H1 (cell line): ENCODE measurements at regions not wholly inside any gene's neighbourhood (a gene's known extent, or its start where the extent isn't known, plus 50 kb on each side); places are given as distances from the start of the nearest gene placed in this dataset.

ENCODE experiments used
- CTCF ChIA-PET: fragments of 300-600 bp; sonication (Branson Sonifier 250); formaldehyde crosslinking; loops from one replicate; lab custom pipeline; 2021; ENCODE audit not compliant: partially characterized antibody; lab: Charles Lee
- POLR2A ChIA-PET: fragments of 300-600 bp; sonication (Branson Sonifier 250); formaldehyde crosslinking; loops from one replicate; lab custom pipeline; 2021; ENCODE audit warnings: inconsistent platforms; ENCODE audit not compliant: partially characterized antibody; lab: Charles Lee
- DNase-seq, 2 experiments: peaks; one replicate each; pipeline versions ENCODE4 v3.0.0 to v3.0.0-alpha.2; 2010 to 2022; ENCODE audit warnings: low spot score in 2 of 2, low read depth in 1 of 2, mixed read lengths in 1 of 2
- FAIRE-seq: peaks from 2 replicates; lab custom pipeline; 2011; peaks lifted over from hg19 to GRCh38; lab: Jason Lieb, UNC
- H2AFZ ChIP-seq: 2 replicates; pipeline ENCODE4 v1.8.1; 2012; ENCODE audit warnings: low read length, inconsistent platforms
- H2AK5ac ChIP-seq: 2 replicates; pipeline ENCODE4 v1.6.1; 2013; ENCODE audit warnings: low read depth, low read length
- H2BK120ac ChIP-seq: replicated peaks from 2 replicates; pipeline ENCODE3; 2013; ENCODE audit warnings: low read depth, low read length, inconsistent platforms
- H2BK12ac ChIP-seq: 2 replicates; pipeline ENCODE4 v1.6.1; 2013; ENCODE audit warnings: low read depth, low read length
- H2BK15ac ChIP-seq: 2 replicates; pipeline ENCODE4 v1.6.1; 2013; ENCODE audit warnings: low read length
- H2BK20ac ChIP-seq: 2 replicates; pipeline ENCODE4 v1.6.1; 2013; ENCODE audit warnings: low read length
- H2BK5ac ChIP-seq: 2 replicates; pipeline ENCODE4 v1.6.1; 2013; ENCODE audit warnings: low read depth, low read length
- H3K14ac ChIP-seq: 2 replicates; pipeline ENCODE4 v1.6.1; 2013; ENCODE audit warnings: inconsistent platforms; ENCODE audit not compliant: insufficient read length
- H3K18ac ChIP-seq: 2 replicates; pipeline ENCODE4 v1.6.1; 2013; ENCODE audit warnings: low read length; ENCODE audit errors: extremely low read depth
- H3K23ac ChIP-seq: 2 replicates; pipeline ENCODE4 v1.6.1; 2013; ENCODE audit warnings: inconsistent platforms; ENCODE audit not compliant: insufficient read length
- H3K23me2 ChIP-seq: 2 replicates; pipeline ENCODE4 v1.6.1; 2013; ENCODE audit warnings: low read depth, low read length
- H3K27ac ChIP-seq: 2 replicates; pipeline ENCODE4 v1.6.1; 2011; ENCODE audit warnings: low read depth, low read length, inconsistent platforms
- H3K27me3 ChIP-seq, 4 experiments: replicated peaks in 1 of 4; 1 replicate in 1 of 4; 2 replicates in 3 of 4; pipeline versions ENCODE4 v1.6.1 to v1.8.1; 2011 to 2013; ENCODE audit warnings: low read length in 3 of 4, mild to moderate bottlenecking in 3 of 4, inconsistent platforms in 2 of 4, mixed read lengths in 2 of 4, moderate library complexity in 1 of 4; ENCODE audit not compliant: control insufficient read depth in 3 of 4, insufficient read depth in 3 of 4; ENCODE audit errors: extremely low read depth in 1 of 4
- H3K36me3 ChIP-seq, 4 experiments: 2 replicates each; pipeline versions ENCODE4 v1.6.1 to v1.8.1; 2011 to 2013; ENCODE audit warnings: mild to moderate bottlenecking in 4 of 4, low read length in 3 of 4, moderate library complexity in 2 of 4, control low read depth in 1 of 4, inconsistent platforms in 1 of 4; ENCODE audit not compliant: insufficient read depth in 4 of 4, control insufficient read depth in 2 of 4
- H3K4ac ChIP-seq: replicated peaks from 2 replicates; pipeline ENCODE3; 2013; ENCODE audit warnings: low read length, low read depth, mixed read lengths, inconsistent platforms; ENCODE audit not compliant: insufficient read length
- H3K4me1 ChIP-seq, 4 experiments: replicated peaks in 1 of 4; 1 replicate in 1 of 4; 2 replicates in 3 of 4; pipeline versions ENCODE4 v1.6.1 to v1.8.1; 2011 to 2013; ENCODE audit warnings: low read length in 3 of 4, inconsistent platforms in 2 of 4, mixed read lengths in 1 of 4; ENCODE audit not compliant: insufficient read depth in 4 of 4, control insufficient read depth in 3 of 4
- H3K4me2 ChIP-seq, 2 experiments: 2 replicates each; pipeline versions ENCODE4 v1.6.1 to v1.8.1; 2011 to 2013; ENCODE audit warnings: low read depth in 2 of 2, low read length in 2 of 2, control low read depth in 1 of 2, inconsistent platforms in 1 of 2, mild to moderate bottlenecking in 1 of 2; ENCODE audit not compliant: insufficient read depth in 1 of 2
- H3K4me3 ChIP-seq, 4 experiments: fragments of 200-600, 300-600 bp in 1 of 4; sonication (generic), shearing (Covaris generic), sonication (Bioruptor Twin) in 1 of 4; 2 replicates each; pipeline versions ENCODE4 v1.5.1 to v1.8.1; 2011 to 2016; ENCODE audit warnings: low read length in 4 of 4, low read depth in 3 of 4, control low read depth in 2 of 4, inconsistent platforms in 2 of 4, mild to moderate bottlenecking in 2 of 4, mixed read lengths in 1 of 4, moderate library complexity in 1 of 4; ENCODE audit not compliant: insufficient read depth in 2 of 4; ENCODE audit errors: extremely low read depth in 1 of 4
- H3K56ac ChIP-seq: replicated peaks from 2 replicates; pipeline ENCODE3; 2013; ENCODE audit warnings: low read depth, mild to moderate bottlenecking, mixed read lengths, low read length, inconsistent platforms; ENCODE audit not compliant: insufficient read length
- H3K79me1 ChIP-seq: 2 replicates; pipeline ENCODE4 v1.6.1; 2013; ENCODE audit warnings: low read depth, low read length, control low read depth
- H3K79me2 ChIP-seq, 2 experiments: 2 replicates each; pipeline versions ENCODE4 v1.6.1 to v1.8.1; 2012 to 2013; ENCODE audit warnings: low read length in 2 of 2, mild to moderate bottlenecking in 2 of 2, inconsistent platforms in 1 of 2; ENCODE audit not compliant: insufficient read depth in 2 of 2, control insufficient read depth in 1 of 2
- H3K9ac ChIP-seq, 4 experiments: replicated peaks in 1 of 4; 1 replicate in 1 of 4; 2 replicates in 3 of 4; pipeline versions ENCODE4 v1.6.1 to v1.8.1; 2011 to 2013; ENCODE audit warnings: low read depth in 3 of 4, low read length in 3 of 4, control low read depth in 2 of 4, mild to moderate bottlenecking in 2 of 4, moderate library complexity in 2 of 4, inconsistent platforms in 1 of 4; ENCODE audit errors: extremely low read depth in 1 of 4
- H3K9me3 ChIP-seq, 2 experiments: 2 replicates each; pipeline versions ENCODE4 v1.6.1 to v1.8.1; 2012 to 2013; ENCODE audit warnings: mild to moderate bottlenecking in 2 of 2, moderate library complexity in 2 of 2, control low read depth in 1 of 2, inconsistent platforms in 1 of 2, low read depth in 1 of 2, low read length in 1 of 2, mixed read lengths in 1 of 2; ENCODE audit not compliant: insufficient read depth in 2 of 2
- H4K20me1 ChIP-seq, 2 experiments: replicated peaks in 1 of 2; 2 replicates each; pipeline versions ENCODE3 to v1.8.1; 2011 to 2013; ENCODE audit warnings: inconsistent platforms in 2 of 2, low read length in 2 of 2, mild to moderate bottlenecking in 1 of 2; ENCODE audit not compliant: insufficient read depth in 2 of 2, control insufficient read depth in 1 of 2
- H4K5ac ChIP-seq: 2 replicates; pipeline ENCODE4 v1.6.1; 2013; ENCODE audit warnings: low read length, low read depth, mixed read lengths, inconsistent platforms; ENCODE audit not compliant: insufficient read length
- H4K8ac ChIP-seq: 2 replicates; pipeline ENCODE4 v1.8.0; 2013; ENCODE audit warnings: mild to moderate bottlenecking, moderate library complexity, low read length, inconsistent platforms; ENCODE audit not compliant: insufficient read depth; ENCODE audit errors: extremely low read depth
- H4K91ac ChIP-seq: replicated peaks from 2 replicates; pipeline ENCODE3; 2013; ENCODE audit warnings: low read length, mixed read lengths, inconsistent platforms; ENCODE audit not compliant: insufficient read length
- EP300 ChIP-seq, 2 experiments: IDR thresholded peaks; 1 replicate in 1 of 2; 2 replicates in 1 of 2; pipeline ENCODE4 v1.6.1; 2011 to 2012; ENCODE audit warnings: low read depth in 2 of 2, low read length in 2 of 2, mild to moderate bottlenecking in 2 of 2, borderline replicate concordance in 1 of 2, inconsistent platforms in 1 of 2, moderate library complexity in 1 of 2
- WGBS, 2 experiments: shearing (Covaris generic) in 1 of 2; methylation state at CpG; one replicate each; pipeline versions ENCODE4 v1.1.6 to v1.1.7; 2013 to 2015; ENCODE audit warnings: low lambda C conversion rate in 2 of 2, mixed read lengths in 2 of 2, inconsistent platforms in 1 of 2, low coverage in 1 of 2, missing lambda C conversion rate in 1 of 2; ENCODE audit not compliant: insufficient replicate concordance in 2 of 2, insufficient coverage in 1 of 2, insufficient read length in 1 of 2; ENCODE audit errors: extremely low coverage in 1 of 2, missing lambda C conversion rate in 1 of 2; 5-methylcytosine and 5-hydroxymethylcytosine counted together

GRCh38 chr20:1830240-1830639, 65.0 kb upstream of the SIRPA start:
- H3K4me2 ChIP-seq = no peak overlapping the region
- POLR2A ChIA-PET = interaction anchor here (1.4 kb wide), 1 partner anchor 58 kb away, joined by 3 read pairs; no protein-coding TSS in a partner anchor
- no peak overlapping the region for H3K56ac ChIP-seq
- H3K9ac ChIP-seq = no peak overlapping the region
- H4K8ac ChIP-seq = no peak overlapping the region
- no peak overlapping the region for H3K14ac ChIP-seq
- no peak overlapping the region for H2BK120ac ChIP-seq
- H3K4me3 ChIP-seq = no peak overlapping the region
- H3K9me3 ChIP-seq = no peaks in the 10 kb centered on the region
- no peaks in the 10 kb centered on the region for H3K36me3 ChIP-seq
- no peak overlapping the region for H2AFZ ChIP-seq
- no peaks in the 10 kb centered on the region; a peak in 1 of 7 replicates for H3K27me3 ChIP-seq
- H3K4ac ChIP-seq = no peak overlapping the region
- peaks cover 0 to 2% of the 10 kb centered on the region in 2 experiments for H4K20me1 ChIP-seq
- CTCF ChIA-PET = interaction anchor here (0.6 to 2.3 kb wide), 5 partner anchors 18 to 342 kb away, joined by 3 to 8 read pairs (median 4); no protein-coding TSS in a partner anchor
- no peak overlapping the region for H3K23ac ChIP-seq
- H4K91ac ChIP-seq = no peak overlapping the region
- H2BK12ac ChIP-seq = no peak overlapping the region
- no peak overlapping the region for H2BK5ac ChIP-seq
- no peak overlapping the region for H3K27ac ChIP-seq
- H2AK5ac ChIP-seq = no peak overlapping the region
- H4K5ac ChIP-seq = no peak overlapping the region
- peaks cover 0 to 4% (median 0%) of the 10 kb centered on the region in 4 experiments; a peak in 1 of 7 replicates for H3K4me1 ChIP-seq
- no peak overlapping the region for H3K18ac ChIP-seq
- H2BK20ac ChIP-seq = no peak overlapping the region
- no peaks in the 10 kb centered on the region for H3K79me2 ChIP-seq
- 0 out of 2 replicates have a peak overlapping the region, but pooled peaks have one; percentile 50 for H2BK15ac ChIP-seq
- FAIRE-seq (no peak), DNase-seq (no peak)
- no peaks in the 10 kb centered on the region; the same call in 1 of the 2 replicates for H3K23me2 ChIP-seq
- 73% methylated on average over 4 of the region's 7 CpGs; no CpG with 5 or more reads in 1 of the 2 experiments for WGBS, 2 experiments
- no peak for TF ChIP-seq EP300 (IDR thresholded peaks at IDR 0.05; ENCODE audit: borderline replicate concordance in 1 of 2, low read depth in 2 of 2, low read length in 2 of 2)
- no peaks in the 10 kb centered on the region for H3K79me1 ChIP-seq
